NCI-H345 treated with DMSO at 0.1 percent for 48 hours (cell line): ENCODE measurements at regions not wholly inside any gene's neighbourhood (a gene's known extent, or its start where the extent isn't known, plus 50 kb on each side); places are given as distances from the start of the nearest gene placed in this dataset.

Source experiments
- DNase-seq: peaks from one replicate; lab custom pipeline; 2025; ENCODE audit not compliant: unreplicated experiment; lab: John Stamatoyannopoulos, UW

DNA sequence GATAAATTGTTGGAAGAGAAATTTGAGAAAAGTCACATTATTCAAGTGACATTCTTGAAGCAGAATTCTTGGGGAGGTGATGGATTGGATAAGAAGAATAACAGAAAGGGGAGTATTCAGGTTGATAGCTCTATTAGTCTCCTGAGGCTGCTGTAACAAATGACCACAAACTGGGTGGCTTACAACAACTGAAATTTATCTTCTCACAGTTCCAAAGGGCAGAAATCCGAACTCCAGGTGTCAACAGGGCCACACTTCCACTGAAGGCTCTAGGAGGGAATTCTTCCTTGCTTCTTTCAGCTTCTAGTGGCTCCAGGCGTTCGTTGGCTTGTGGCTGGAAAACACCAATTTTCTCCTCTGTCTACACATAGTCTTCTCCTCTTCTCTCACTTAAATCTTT, 99.8 kb downstream of the TES start:
- no peak for DNase-seq

DNA sequence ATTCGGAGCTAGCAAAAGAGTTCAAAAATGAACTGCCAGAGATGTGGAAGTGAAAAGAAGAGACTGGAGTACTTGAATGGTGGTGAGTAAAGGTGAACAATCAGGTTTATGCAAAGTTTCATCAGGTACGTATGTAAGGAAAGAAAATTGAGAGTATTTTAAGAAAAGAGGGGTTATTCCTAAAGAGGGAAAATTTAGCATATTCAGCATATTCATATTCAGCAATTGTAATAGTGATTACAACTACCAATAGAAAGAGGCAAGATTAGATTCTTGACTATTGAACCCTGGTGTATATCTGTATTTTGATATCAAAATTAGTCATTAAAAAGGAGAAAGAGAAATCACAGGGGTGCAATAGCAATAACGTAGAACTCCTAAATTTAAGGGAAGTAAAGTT, 100.9 kb downstream of the TES start:
- DNase-seq: no peak

DNA sequence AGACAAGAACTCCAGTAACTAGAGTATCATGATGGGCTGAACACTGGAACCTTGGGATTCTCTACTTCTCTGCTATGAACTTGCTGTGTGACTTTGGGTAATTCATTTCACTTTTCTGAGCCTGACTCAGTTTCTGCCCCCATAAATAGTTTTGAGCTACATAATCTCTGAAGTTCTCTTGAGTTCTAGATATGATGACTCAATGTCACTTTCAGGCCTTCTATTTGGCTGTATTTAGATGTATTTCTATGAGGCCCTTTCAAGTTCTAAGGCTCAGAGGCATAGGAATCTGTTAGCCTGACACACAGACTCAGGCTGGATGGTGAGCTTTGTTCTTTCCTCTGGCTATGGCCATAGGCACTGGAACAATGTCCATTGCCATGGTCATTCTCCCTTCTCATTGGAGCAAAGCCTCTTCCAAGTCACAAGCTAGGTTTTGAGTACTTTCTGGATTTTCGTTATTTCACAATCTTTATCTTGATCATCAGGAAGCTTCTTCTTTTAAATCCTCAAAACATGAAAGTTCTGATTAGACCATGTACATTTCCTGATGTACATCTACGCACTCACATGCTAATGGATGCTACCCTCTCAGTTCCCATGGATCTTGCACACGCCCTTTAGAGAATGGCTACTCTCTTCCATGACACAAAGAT, 101.6 kb downstream of the TES start:
- DNase-seq: no peak

DNA sequence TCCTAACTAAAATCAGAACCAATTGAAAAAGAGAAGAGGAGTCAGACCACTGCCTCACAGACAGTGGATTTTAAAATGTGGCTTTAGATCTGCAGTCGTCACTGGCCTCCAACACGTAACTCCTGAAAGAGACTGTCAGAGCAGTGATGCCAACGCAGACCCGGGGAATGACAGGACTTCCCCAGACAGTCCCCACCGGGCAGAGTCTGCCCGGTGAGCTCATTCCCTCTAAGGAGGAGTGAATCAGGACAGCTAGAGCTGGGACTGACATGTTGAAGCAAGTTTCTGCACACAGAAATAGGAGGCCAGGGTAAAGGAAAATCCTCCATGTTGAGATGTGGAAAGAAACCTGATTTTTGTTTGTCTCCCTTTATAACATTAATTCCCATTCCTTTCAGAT, 105.0 kb downstream of the TES start:
- DNase-seq: no peak

DNA sequence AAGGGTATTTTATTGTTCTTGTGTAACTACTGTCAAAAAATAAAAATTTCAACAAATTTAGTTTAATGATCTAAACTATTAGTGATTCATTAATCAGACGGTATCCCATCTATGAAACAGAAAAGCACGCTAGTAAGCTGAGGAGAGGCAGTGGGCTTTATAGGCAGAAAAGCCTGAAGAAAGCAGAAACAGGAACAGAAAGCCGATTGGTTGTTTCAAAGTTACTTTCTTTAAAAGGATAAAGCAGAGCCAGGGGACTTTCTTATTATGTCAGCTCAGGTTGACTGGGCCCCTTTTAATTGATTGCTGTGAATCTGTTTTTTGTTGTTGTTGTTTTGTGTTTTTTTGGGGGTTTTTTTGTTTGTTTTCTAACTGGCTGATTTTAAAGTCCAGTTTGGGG, 105.5 kb downstream of the TES start:
- no peak for DNase-seq

DNA sequence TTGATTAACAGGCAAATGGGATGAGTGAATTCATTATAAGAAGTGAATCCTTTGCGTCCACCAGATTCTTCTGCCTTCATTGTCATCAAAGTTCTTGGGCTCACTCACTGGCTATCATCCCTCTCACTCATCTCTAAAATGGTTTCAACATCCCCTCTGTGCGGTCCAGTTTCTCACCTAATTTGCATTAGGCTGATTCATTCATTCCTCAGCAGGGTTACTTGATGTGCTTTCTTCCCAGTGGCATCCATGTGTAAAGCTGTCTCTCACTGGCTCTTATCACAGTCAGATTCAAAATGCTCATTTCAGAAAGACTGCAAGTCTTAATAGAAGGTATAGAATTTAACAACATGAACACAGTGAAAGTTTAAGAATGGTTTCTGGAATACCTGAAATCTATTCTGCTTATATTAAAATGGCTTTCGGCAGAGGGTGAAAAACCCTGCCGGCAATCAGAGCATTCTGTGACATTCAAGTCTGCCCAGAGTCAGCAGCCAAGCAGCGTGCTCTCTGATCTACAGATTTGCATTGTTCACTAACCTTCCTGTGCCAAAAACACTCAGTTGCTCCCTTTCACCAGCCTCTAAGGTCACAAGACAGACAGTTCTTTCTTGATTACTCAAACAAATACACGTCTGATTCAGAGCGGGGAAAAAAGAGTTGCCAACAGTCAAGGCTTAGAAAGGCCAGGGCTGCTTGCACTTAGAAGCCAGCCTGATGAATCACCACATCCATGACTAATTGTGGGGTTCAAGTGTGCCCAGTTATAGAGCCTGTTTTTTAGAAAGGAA, 106.7 kb downstream of the TES start:
- no peak for DNase-seq

DNA sequence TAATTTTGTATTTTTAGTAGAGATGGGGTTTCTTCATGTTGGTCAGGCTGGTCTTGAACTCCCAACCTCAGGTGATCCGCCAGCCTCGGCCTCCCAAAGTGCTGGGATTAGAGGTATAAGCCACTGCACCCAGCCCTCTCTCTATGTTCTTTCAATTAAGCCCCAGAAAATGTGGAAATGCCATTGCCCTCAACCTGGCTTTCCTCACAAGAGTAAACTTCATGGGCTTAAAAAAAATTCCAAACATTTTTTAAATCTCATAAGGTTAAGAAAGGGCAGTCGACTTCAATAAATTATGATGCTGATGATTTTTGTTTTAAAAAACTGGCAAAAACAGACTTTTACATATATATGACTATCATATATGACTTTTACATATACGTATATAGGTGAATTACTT, 107.6 kb downstream of the TES start:
- no peak for DNase-seq

DNA sequence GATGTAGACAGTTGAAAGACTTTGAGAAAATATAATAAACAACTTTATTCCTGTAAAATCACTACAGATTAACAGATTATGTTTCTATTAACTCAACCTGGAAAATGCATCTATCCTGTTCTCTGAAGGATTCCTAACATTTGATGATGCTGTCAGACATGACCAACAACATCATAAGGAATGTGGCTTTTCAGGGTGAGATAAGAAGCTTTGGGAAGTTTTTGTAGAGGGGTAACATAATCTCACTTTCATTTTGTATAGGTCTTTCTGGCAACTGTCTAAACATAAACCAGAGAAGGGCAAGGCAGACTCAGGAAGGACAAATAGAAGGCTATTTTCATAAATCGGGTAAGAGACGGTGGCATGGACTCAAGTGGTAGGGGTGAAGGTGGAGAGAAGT, 112.2 kb downstream of the TES start:
- no peak for DNase-seq

DNA sequence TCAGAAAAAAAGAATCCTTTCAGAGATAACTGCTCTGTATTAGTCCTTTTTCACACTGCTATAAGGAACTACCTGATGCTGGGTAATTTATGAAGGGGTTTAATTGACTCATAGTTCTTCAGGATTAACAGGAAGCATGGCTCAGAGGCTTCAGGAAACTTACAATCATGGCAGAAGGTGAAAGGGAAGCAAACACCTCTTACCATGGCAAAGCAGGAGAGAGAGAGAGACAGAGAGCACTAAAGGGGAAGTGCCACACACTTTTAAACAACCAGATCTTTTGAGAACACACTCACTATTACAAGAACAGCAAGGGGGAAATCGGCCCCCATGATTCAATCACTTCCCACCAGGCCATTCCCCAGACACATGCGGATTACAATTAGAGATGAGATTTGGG, 114.2 kb downstream of the TES start:
- no peak for DNase-seq

DNA sequence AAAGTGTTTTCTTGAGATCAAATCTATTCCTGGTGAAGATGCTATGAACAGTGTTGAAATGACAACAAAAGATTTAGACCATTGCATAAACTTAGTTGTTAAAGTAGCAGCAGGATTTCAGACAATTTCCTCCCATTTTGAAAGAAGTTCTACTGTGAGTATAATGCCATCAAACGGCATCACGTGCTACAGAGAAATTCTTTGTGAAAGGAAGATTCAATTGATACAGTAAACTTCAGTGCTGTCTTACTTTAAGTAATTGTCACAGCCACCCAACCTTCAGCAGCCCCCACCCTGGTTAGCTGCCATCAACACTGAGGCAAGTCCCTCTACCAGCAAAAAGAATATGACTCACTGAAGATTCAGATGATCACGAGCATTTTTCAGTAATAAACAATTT, 115.2 kb downstream of the TES start:
- no peak for DNase-seq

DNA sequence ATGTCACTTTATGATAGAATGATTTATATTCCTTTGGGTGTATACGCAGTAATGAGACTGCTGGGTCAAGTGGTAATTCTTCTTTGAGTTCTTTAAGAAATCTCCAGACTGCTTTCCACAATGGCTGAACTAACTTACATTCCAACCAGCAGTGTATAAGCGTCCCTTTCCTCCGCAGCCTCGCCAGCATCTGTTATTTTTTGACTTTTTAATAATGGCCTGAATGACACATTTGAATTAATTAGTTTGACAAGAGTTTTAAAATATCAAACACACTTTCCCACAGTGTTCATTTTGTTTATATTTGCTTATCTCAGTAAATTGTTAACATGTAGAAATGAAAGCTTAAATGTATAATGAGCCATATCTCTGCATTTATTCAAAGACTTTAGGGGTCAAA, 116.8 kb downstream of the TES start:
- DNase-seq: no peak

DNA sequence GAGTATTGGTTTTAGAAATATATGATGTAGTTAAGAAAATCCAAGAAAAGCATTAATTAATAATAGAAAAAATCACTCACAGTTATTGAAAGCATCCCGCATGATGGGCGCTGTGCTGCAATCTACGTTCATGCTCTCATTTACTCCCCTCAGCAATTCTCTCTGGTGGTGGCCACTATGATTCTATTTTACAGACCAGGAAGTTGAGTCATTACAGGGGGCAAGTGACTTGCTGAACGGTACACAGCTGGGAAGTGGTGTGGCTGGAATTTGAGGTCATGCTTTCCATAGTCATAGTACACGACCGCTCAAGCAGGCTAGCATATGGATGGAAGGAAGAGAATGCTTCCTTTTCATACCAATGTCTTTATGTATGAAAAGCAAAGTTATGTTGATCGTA, 117.4 kb downstream of the TES start:
- DNase-seq: no peak

DNA sequence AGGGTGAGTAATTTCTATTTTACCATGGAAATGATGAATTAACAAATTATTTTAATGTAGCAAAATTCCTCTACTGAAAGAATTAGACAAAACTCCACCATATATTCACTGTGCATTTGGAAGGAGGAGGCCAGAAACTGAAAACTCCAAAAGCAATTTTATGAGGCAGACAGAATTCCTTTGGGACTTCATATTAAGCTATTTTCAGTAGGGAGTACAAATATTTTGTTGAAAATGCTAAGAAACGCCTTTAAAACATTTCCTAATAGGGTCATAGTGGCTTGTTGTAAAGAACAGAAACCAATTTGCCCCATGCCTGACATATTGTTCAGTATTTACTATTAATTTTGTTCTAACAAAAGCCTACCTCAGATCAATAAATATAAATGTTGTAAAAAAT, 117.8 kb downstream of the TES start:
- DNase-seq: no peak

DNA sequence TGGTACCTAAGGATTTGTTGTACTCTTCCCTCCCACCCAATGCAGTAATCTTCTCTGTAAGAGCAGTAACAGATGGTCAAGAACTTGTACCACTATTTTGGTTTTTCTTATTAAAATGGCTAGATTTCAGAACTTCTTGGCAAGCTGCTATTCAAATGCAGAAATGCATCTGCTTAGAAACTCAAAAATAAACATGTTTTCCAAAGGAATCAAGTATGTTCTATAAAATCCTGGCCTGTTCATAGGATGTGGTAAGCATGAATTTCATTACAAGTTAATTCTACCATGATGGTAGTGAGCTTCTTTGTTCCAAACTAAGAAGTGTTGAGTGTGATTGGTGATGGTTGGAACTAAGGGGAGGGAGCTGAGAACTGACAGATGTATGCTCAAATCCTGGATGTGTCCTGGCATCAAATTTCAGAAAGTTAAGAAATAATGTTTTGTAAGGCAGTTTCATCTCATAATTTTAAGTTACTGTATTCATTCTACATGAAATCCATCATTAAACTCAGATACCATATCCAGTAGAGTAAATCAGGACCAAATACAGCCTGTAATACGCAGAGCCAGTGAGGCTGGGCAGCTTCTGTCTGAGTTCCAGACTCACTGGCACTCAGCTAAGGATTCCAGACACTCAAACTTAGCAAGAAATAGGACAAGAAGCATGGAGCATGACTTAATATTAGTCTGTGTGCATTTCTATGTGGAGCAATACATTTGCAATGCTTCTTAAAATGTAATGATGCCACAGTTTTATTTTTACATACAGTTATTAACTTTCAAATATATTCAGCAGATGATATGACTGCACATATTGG, 119.6 kb downstream of the TES start:
- DNase-seq: no peak

DNA sequence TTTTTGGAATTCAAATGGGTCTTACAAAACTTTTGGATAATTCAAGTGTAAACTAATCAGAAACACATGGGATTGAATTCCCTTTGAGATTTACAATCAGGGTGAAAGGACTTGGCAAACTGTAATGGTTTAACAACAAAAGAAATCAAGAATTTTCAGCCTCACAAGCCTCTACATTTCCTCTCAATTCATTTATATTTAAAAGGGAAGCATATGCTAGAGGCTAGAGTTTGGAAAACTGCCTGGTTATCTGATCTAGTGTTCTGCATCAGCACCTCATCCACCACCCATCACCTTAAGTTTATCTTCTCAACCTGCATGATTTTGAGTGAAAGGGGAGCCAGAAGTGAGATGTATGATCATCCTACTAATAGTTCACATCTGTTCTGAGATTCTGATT, 120.7 kb downstream of the TES start:
- DNase-seq: no peak

DNA sequence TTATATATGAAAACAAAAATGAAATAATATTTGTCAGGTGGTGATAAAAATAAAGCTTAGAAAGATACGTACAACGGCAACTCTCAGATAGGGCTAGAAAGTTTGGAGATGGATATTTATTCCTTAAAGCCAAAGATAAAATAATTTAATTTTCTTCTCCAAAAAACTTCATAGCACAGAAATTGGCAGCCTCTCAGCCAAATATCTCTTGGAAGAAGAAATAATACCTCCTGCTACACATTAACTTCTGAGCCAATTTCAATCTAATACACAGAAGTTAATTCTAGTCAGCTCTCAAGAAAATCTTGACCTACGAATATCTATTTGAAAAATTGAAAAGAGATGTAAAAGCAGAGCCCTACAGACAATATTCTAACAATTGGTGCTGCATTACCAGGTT, 122.4 kb downstream of the TES start:
- DNase-seq: no peak

DNA sequence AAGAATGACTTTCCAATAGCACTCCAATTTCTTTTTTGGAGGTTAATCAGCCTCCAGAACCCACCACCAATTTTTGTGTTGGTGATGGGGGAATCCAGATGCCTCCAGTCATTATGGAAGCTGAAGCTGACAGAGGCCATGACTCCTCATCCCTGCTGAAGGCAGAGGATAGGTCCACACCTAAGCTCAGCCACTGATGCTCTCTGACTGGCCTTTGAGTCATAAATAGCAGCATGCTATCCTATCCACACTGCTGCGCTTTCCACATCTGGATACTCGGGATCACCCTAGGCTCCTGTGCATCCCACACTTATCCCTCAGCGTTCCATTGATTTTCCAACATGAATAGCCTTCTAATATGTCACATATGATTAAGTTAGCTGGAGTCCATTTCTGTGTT, 124.2 kb downstream of the TES start:
- DNase-seq: no peak

DNA sequence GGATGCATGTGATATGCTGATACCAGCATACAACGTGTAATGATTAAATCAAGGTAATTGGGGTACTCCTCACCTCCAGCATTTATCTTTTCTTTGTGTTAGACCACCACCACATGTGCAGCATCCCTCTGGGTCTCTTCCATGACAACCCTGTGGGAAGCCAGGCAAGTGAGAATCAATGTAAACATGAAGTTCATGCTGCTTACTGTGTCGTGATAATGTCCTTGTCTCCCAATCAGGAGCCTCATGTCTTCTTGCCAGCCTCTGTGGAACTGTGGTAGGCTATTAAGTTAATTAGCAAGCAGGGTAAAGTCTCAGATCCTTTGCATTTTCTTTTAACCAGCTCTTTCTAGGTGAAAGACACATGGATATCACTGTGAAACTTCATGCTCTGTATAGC, 126.7 kb downstream of the TES start:
- DNase-seq: no peak

DNA sequence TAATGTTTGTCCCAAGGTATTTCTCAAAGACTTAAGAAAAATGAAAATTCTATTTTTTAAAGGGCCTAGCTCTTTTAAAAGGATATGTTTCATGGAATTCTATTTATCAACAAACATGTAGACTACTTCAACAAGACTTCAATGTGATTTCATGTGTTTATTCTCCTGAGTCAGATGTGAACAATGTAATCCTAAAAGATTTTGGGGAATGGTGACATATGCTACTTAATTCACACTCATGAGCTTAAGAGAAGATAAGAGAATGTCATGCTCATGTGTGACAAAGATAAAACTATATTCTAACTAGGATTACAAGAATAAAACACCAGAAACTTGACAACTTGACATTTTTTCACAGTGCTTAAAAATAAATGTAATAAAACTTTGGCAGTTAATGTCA, 127.5 kb downstream of the TES start:
- no peak for DNase-seq

DNA sequence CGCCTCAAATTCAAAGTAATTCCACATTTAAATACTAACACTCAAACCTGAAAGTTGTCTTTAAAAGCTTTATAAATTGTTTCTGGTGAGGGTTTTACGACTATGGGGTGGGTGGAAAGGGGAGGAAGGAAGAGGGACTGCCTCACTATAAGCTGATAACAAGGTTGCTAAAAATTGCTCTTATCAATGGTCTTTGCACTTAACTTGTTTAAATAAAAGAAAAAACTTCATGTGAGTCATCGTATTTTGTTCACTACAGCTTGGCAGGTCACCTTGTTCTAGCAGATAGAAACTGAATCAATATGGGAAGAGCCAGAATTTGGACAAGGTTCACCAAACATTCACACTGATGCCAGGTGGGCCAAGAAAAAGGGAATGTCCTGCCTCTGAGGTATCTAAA, 129.2 kb downstream of the TES start:
- DNase-seq: no peak

DNA sequence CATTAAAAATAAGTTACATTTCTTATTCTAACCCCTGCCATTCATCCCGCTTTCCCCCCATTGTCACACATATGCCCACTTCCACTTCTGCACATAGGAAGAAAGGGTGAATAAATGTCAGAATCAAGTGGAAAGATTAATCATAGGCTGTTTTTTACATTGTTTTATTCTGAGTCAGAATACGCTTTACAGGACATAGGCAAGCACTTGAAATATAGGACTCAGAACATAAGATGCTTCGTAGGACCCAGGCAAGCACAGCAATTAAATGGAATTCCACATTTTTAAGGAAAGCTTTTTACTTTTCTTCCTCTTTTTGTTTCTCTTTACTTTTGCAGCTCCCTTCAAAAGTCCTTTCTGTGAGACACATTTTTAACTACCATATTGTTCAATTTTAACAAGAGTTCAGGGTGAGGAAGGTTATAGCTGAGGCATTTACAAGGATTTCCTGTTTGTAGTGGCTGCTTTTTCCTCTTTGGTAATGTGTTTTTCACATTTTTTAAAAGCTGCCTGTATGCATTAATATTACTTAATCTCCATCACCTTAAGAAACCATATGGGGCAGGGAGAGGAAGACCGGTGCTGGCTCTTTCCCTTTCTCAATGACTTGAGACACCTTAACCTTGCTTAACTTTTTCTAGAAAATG, 130.0 kb downstream of the TES start:
- no peak for DNase-seq
